ENCODE measurements at regions not wholly inside any gene's neighbourhood (a gene's known extent, or its start where the extent isn't known, plus 50 kb on each side); places are given as distances from the start of the nearest gene placed in this dataset.

DNA sequence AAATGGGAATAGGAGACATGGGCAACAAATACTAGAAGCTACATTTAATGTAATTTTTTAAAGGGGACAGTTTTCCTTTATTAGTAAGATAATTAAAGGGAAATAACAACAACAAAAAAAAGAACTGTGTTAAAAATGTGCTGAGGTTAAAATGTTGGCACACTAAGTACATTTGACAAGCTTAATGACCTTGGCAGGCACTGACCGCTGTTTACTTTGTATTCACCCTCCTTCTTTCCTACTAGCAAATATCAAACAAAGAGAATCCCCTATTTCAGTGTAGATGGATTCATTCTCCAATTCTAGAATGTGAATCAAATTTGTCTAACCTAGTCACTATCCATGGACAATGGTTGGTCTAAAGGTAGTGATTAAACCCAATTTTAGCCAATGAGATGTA is 77.5 kb upstream of the TOMM7 start:
- no peak overlapping the region for H2BK20ac ChIP-seq (ENCODE audit: low read depth, low read length, poor library complexity, severe bottlenecking)
- H3K36me3 Mint-ChIP-seq (ENCODE audit: insufficient read depth in 1 of 3, low read depth in 3 of 3), result peaks cover 0 to 14% (median 3%) of the 10 kb centered on the region in 3 experiments; a peak in 3 of 7 replicates
- no peaks in the 10 kb centered on the region for H3K27me3 Mint-ChIP-seq (ENCODE audit: low read depth)
- H3K23ac ChIP-seq (ENCODE audit: insufficient read length, low read depth, low read length), result no peak overlapping the region
- H4K8ac ChIP-seq (replicated peaks; ENCODE audit: insufficient read length, low read depth, low read length), result no peak overlapping the region
- H3K4me2 ChIP-seq (ENCODE audit: insufficient read depth, insufficient read length, low read length), result no peak overlapping the region
- no peak overlapping the region for H2AK5ac ChIP-seq (ENCODE audit: insufficient read length, low read length)
- H3K9me3 Mint-ChIP-seq, result peaks cover 0 to 8% of the 10 kb centered on the region in 2 experiments; a peak in 3 of 5 replicates
- H3K27ac Mint-ChIP-seq, result no peak overlapping the region
- H3K79me1 ChIP-seq (ENCODE audit: insufficient read depth, low read depth, low read length, poor library complexity, severe bottlenecking), result no peaks in the 10 kb centered on the region
- H3K56ac ChIP-seq (ENCODE audit: insufficient read length, low read depth, low read length), result no peak overlapping the region
- no peaks in the 10 kb centered on the region for H3K9me3 ChIP-seq (ENCODE audit: control insufficient read depth, low read depth, low read length)
- H2AFZ ChIP-seq (ENCODE audit: low read length), result no peak overlapping the region
- H2BK15ac ChIP-seq (ENCODE audit: low read depth, low read length), result no peak overlapping the region
- no peak overlapping the region for H3K18ac ChIP-seq (ENCODE audit: insufficient read length, low read depth, low read length)
- H3K14ac ChIP-seq (ENCODE audit: insufficient read depth, low read length), result no peak overlapping the region
- no peak overlapping the region for H3K4ac ChIP-seq (ENCODE audit: low read depth, low read length)
- no peak overlapping the region for H3K9ac ChIP-seq (ENCODE audit: extremely low read depth, insufficient read length, low read length)
- no peaks in the 10 kb centered on the region for H3K27me3 ChIP-seq (ENCODE audit: insufficient read depth, low read length)
- H4K5ac ChIP-seq (ENCODE audit: insufficient read length, low read depth, low read length), result no peak overlapping the region
- H3K4me3 Mint-ChIP-seq, result no peak overlapping the region
- no peak overlapping the region for H3K27ac ChIP-seq (ENCODE audit: insufficient read length, low read depth, low read length)
- H4K91ac ChIP-seq (ENCODE audit: insufficient read length, low read depth, low read length), result no peak overlapping the region
- H2BK12ac ChIP-seq (ENCODE audit: insufficient read length, low read depth, low read length), result no peak overlapping the region
- no peak overlapping the region for H2BK120ac ChIP-seq (ENCODE audit: low read depth, low read length, poor library complexity, severe bottlenecking)
- H2BK5ac ChIP-seq (ENCODE audit: insufficient read length, low read length), result no peak overlapping the region
- TF ChIP-seq, protein P1, sequence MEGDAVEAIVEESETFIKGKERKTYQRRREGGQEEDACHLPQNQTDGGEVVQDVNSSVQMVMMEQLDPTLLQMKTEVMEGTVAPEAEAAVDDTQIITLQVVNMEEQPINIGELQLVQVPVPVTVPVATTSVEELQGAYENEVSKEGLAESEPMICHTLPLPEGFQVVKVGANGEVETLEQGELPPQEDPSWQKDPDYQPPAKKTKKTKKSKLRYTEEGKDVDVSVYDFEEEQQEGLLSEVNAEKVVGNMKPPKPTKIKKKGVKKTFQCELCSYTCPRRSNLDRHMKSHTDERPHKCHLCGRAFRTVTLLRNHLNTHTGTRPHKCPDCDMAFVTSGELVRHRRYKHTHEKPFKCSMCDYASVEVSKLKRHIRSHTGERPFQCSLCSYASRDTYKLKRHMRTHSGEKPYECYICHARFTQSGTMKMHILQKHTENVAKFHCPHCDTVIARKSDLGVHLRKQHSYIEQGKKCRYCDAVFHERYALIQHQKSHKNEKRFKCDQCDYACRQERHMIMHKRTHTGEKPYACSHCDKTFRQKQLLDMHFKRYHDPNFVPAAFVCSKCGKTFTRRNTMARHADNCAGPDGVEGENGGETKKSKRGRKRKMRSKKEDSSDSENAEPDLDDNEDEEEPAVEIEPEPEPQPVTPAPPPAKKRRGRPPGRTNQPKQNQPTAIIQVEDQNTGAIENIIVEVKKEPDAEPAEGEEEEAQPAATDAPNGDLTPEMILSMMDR (conservative IDR thresholded peaks at IDR 0.05), result no peak
- WGBS (ENCODE audit: extremely low coverage, insufficient read length, low lambda C conversion rate), result no CpG with 5 or more reads among the region's 1 CpG
- peaks cover 4% of the 10 kb centered on the region; the same call in 1 of the 2 replicates for H3K4me1 ChIP-seq (ENCODE audit: insufficient read depth, low read length)
- peaks cover 3% of the 10 kb centered on the region for H3K23me2 ChIP-seq (ENCODE audit: insufficient read length, low read depth, low read length, poor library complexity, severe bottlenecking)
- DNase-seq, result no peak
- no peaks in the 10 kb centered on the region for H3K79me2 ChIP-seq (ENCODE audit: insufficient read depth, low read length)
- peaks cover 7 to 8% of the 10 kb centered on the region in 2 experiments for H3K4me1 Mint-ChIP-seq
- no peak overlapping the region for H3T11ph ChIP-seq (ENCODE audit: low read length)
- no peaks in the 10 kb centered on the region for H4K20me1 ChIP-seq (ENCODE audit: control insufficient read depth, insufficient read depth, insufficient read length)
